Activated CD8-positive, alpha-beta T cell treated with anti-CD3 and anti-CD28 coated beads, Interleukin-2, amount 10 ng/mL, durations not matched to agents 7 days and 5 days (primary cell): ENCODE measurements at regions not wholly inside any gene's neighbourhood (a gene's known extent, or its start where the extent isn't known, plus 50 kb on each side); places are given as distances from the start of the nearest gene placed in this dataset.
"Not testable (repeated sequence)": the region's sequence is repeated elsewhere in the genome, so short reads cannot be mapped to it uniquely, and the experiment has no call there.

Source experiments
- ATAC-seq: fragments of 150-1000 bp; cut with Tn5 transposase; one replicate; pipeline ENCODE4 v1.10.0; 2021; ENCODE audit warnings: moderate library complexity
- CTCF ChIA-PET: fragments of 350-600 bp; sonication (Branson Sonifier 250); formaldehyde crosslinking; loops from one replicate; lab custom pipeline; 2021; ENCODE audit warnings: antibody characterized with exemption; lab: Charles Lee
- POLR2A ChIA-PET: fragments of 350-600 bp; sonication (Branson Sonifier 250); formaldehyde crosslinking; loops from one replicate; lab custom pipeline; 2021; ENCODE audit warnings: antibody characterized with exemption; lab: Charles Lee
- DNase-seq: peaks from one replicate; pipeline ENCODE4 v3.0.0-alpha.2; 2020
- H3K27ac Mint-ChIP-seq: one replicate; pipeline ENCODE4 v1.8.0; 2021; ENCODE audit warnings: mild to moderate bottlenecking, mixed read lengths
- H3K27me3 Mint-ChIP-seq: one replicate; pipeline ENCODE4 v1.8.0; 2021; ENCODE audit warnings: low read depth, mixed read lengths
- H3K36me3 Mint-ChIP-seq: one replicate; pipeline ENCODE4 v1.8.0; 2021; ENCODE audit warnings: low read depth, mixed read lengths
- H3K4me1 Mint-ChIP-seq: one replicate; pipeline ENCODE4 v1.8.0; 2021; ENCODE audit warnings: low read depth, mixed read lengths
- H3K4me3 Mint-ChIP-seq: one replicate; pipeline ENCODE4 v1.8.0; 2021; ENCODE audit warnings: mild to moderate bottlenecking, mixed read lengths
- H3K9me3 Mint-ChIP-seq: one replicate; pipeline ENCODE4 v1.8.0; 2022; ENCODE audit warnings: mixed read lengths; ENCODE audit not compliant: insufficient read depth

DNA sequence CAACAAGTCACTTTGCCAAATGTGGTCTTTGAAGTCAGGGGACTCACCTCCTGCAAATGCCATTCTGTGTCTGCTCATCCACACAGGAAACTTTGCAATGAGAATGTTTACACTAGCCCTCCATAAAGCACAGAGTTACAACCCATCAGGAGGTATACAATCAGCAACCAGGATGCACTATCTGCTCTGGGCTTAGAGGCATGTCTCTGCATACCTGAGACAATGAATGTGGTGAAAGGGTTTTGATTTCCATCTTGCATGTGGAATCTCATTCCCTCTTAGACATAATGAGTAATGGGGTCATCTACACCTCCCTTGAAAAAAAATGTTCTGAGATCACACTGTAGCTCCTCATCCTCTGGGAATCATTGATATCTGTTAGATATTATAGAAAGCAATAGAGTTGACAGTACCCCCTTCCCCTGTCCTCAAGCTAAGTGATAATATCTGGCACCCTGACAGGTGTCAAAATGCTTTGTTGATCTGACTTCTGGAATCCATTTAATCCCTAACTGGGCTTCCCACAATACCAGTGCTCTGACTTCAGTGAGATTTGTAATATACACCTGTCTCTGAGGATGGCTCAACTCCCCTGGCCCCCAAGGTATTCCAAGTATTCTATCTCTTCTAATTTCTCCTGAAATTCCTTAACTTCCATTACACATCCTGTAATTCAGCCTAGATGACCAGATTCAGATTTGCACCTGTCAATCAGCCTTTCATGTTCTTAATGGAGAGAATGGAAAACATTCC, 163.4 kb upstream of the NLGN4Y start:
- no peak for ATAC-seq
- no peaks in the 10 kb centered on the region for H3K4me1 Mint-ChIP-seq

GRCh38 chrY:14373608-14374007, 150.7 kb upstream of the NLGN4Y start:
- Mint-ChIP-seq H3K36me3 (no peaks in the 10 kb centered on the region), H3K27me3 (no peaks in the 10 kb centered on the region), H3K4me3 (no peak overlapping the region), H3K4me1 (no peaks in the 10 kb centered on the region), H3K9me3 (no peaks in the 10 kb centered on the region), H3K27ac (no peak overlapping the region)
- ChIA-PET CTCF (no interaction called here), POLR2A (no interaction called here)
- ATAC-seq (no peak), DNase-seq (no peak)

More for the DNA sequence above, 163.4 kb upstream of the NLGN4Y start:
- ChIA-PET POLR2A (no interaction called here), CTCF (no interaction called here)
- no peaks in the 10 kb centered on the region for H3K27me3 Mint-ChIP-seq
- H3K9me3 Mint-ChIP-seq = no peaks in the 10 kb centered on the region
- DNase-seq = no peak
- no peak overlapping the region for H3K27ac Mint-ChIP-seq
- H3K4me3 Mint-ChIP-seq = no peak overlapping the region
- H3K36me3 Mint-ChIP-seq = no peaks in the 10 kb centered on the region

GRCh38 chrY:14378217-14378616, 146.1 kb upstream of the NLGN4Y start:
- H3K27me3 Mint-ChIP-seq = peaks cover 2% of the 10 kb centered on the region
- no peak overlapping the region for H3K4me3 Mint-ChIP-seq
- no peaks in the 10 kb centered on the region for H3K9me3 Mint-ChIP-seq
- ATAC-seq = no peak
- CTCF ChIA-PET = no interaction called here
- POLR2A ChIA-PET = no interaction called here
- DNase-seq = no peak
- H3K36me3 Mint-ChIP-seq = no peaks in the 10 kb centered on the region
- H3K4me1 Mint-ChIP-seq = no peaks in the 10 kb centered on the region
- no peak overlapping the region for H3K27ac Mint-ChIP-seq

- H3K27me3 Mint-ChIP-seq, CTCF ChIA-PET, H3K27ac Mint-ChIP-seq, DNase-seq, H3K9me3 Mint-ChIP-seq, H3K4me1 Mint-ChIP-seq, H3K36me3 Mint-ChIP-seq, H3K4me3 Mint-ChIP-seq, ATAC-seq, POLR2A ChIA-PET: not testable (repeated sequence)
Measured at GRCh38 chrY:14410549-14411030, 113.7 kb upstream of the NLGN4Y start.

GRCh38 chrY:14411334-14411733, 113.0 kb upstream of the NLGN4Y start:
- no peak overlapping the region for H3K4me3 Mint-ChIP-seq
- no peaks in the 10 kb centered on the region for H3K36me3 Mint-ChIP-seq
- no peaks in the 10 kb centered on the region for H3K4me1 Mint-ChIP-seq
- no peak for DNase-seq
- no peaks in the 10 kb centered on the region for H3K9me3 Mint-ChIP-seq
- H3K27ac Mint-ChIP-seq = no peak overlapping the region
- no peaks in the 10 kb centered on the region for H3K27me3 Mint-ChIP-seq
- no peak for ATAC-seq
- ChIA-PET CTCF (no interaction called here), POLR2A (no interaction called here)

DNA sequence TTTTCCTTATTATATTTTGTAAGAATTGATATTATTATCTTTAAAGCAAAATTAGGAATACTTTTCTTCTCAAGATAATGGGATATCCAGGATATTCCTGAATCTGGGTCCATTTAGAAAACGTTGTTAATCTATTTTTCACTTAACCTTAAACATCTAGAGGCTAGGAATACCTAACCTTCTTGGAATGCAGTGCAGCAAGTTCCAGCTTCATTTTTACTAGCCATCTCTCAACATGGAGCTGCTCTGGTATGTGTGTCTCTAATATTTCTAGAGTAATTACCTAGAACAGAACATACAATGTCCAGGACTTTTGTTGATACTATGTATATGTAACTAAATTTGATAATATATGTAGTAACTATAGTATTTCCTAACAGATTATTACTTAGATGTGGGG, 87.8 kb upstream of the NLGN4Y start:
- DNase-seq (no peak), ATAC-seq (no peak)
- Mint-ChIP-seq H3K9me3 (no peaks in the 10 kb centered on the region), H3K4me1 (no peaks in the 10 kb centered on the region), H3K36me3 (no peaks in the 10 kb centered on the region), H3K27ac (no peak overlapping the region), H3K4me3 (no peak overlapping the region), H3K27me3 (no peaks in the 10 kb centered on the region)
- POLR2A ChIA-PET = no interaction called here
- CTCF ChIA-PET = no interaction called here

- no peaks in the 10 kb centered on the region for H3K27me3 Mint-ChIP-seq
- ChIA-PET CTCF (no interaction called here), POLR2A (no interaction called here)
- no peak overlapping the region for H3K27ac Mint-ChIP-seq
- no peaks in the 10 kb centered on the region for H3K9me3 Mint-ChIP-seq
- H3K4me3 Mint-ChIP-seq = no peak overlapping the region
- DNase-seq (no peak), ATAC-seq (no peak)
- no peaks in the 10 kb centered on the region for H3K4me1 Mint-ChIP-seq
- H3K36me3 Mint-ChIP-seq = no peaks in the 10 kb centered on the region
Measured at GRCh38 chrY:14437626-14438025, 86.7 kb upstream of the NLGN4Y start.

DNA sequence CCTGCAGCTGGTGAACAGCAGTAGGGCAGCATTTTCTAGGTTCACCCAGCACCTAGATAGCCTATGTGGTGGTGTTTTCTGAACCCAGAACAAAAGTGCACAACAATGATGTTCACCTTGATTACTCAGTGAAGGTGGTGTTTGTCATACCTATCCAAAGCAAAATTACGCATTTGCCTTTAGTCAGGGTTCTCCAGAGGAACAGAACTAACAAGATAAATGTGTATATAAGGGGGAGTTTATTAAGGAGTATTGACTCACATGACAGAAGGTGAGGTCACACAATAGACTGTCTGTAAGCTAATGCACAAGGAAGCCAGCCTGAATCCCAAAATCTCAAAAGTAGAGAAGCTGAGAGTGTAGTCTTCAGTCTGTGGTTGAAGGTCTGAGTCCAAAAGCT, 85.9 kb upstream of the NLGN4Y start:
- no peak for DNase-seq
- H3K4me1 Mint-ChIP-seq = no peaks in the 10 kb centered on the region
- H3K4me3 Mint-ChIP-seq = no peak overlapping the region

DNA sequence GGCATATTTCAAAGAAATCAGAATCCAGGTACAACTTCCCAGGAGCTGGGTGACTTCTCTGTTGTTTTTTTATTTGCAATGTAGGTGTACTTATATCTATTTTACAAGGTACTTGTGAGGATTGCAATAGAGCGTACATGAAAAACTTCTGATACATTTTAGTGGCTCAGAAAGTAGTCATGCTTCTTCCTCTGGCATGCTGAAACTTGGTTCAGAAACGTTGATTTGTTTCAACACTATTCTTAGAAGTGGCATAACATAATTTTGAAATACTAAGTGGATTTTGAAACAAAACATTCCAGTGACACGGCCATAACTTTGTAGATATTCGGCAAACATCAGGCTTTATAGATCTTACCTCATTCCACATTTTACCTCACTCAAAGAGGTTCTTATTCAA, 79.8 kb upstream of the NLGN4Y start:
- no peak overlapping the region for H3K27ac Mint-ChIP-seq
- ATAC-seq (no peak), DNase-seq (no peak)
- no peaks in the 10 kb centered on the region for H3K27me3 Mint-ChIP-seq
- H3K36me3 Mint-ChIP-seq = no peaks in the 10 kb centered on the region
- no peak overlapping the region for H3K4me3 Mint-ChIP-seq
- H3K4me1 Mint-ChIP-seq = no peaks in the 10 kb centered on the region
- ChIA-PET CTCF (no interaction called here), POLR2A (no interaction called here)
- no peaks in the 10 kb centered on the region for H3K9me3 Mint-ChIP-seq

More for the DNA sequence above, 85.9 kb upstream of the NLGN4Y start:
- no peaks in the 10 kb centered on the region for H3K9me3 Mint-ChIP-seq
- ATAC-seq = no peak
- POLR2A ChIA-PET = no interaction called here
- no peaks in the 10 kb centered on the region for H3K27me3 Mint-ChIP-seq
- H3K27ac Mint-ChIP-seq = no peak overlapping the region
- CTCF ChIA-PET = no interaction called here
- H3K36me3 Mint-ChIP-seq = no peaks in the 10 kb centered on the region

GRCh38 chrY:14468151-14468683, 56.1 kb upstream of the NLGN4Y start:
- Mint-ChIP-seq H3K27ac (no peak overlapping the region), H3K9me3 (no peaks in the 10 kb centered on the region), H3K27me3 (no peaks in the 10 kb centered on the region), H3K4me3 (no peak overlapping the region), H3K36me3 (no peaks in the 10 kb centered on the region), H3K4me1 (no peaks in the 10 kb centered on the region)
- DNase-seq (no peak), ATAC-seq (no peak)
- CTCF ChIA-PET = no interaction called here
- POLR2A ChIA-PET = no interaction called here

DNA sequence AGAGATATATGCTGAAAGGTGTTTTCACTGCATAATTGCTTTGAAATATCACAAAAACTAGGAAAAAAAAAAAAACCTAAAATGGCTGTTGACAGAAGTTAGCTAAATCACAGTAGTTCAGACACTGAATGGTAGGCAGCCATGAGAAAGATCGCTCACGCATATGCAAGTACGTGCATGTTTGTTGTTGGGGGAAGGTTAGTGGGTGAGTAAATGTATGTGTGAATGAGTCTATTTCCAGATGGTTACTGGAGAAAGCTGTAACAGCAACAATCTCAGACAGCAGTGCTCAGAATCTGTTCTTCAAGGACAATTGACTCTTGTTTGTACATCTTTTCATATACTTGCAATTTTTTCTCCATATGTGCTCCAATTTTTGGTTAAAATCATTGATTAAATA, 51.9 kb upstream of the NLGN4Y start:
- Mint-ChIP-seq H3K27ac (no peak overlapping the region), H3K4me1 (no peaks in the 10 kb centered on the region), H3K27me3 (no peaks in the 10 kb centered on the region), H3K4me3 (no peak overlapping the region), H3K9me3 (no peaks in the 10 kb centered on the region), H3K36me3 (no peaks in the 10 kb centered on the region)
- CTCF ChIA-PET = no interaction called here
- DNase-seq = no peak
- ATAC-seq = no peak
- POLR2A ChIA-PET = no interaction called here

DNA sequence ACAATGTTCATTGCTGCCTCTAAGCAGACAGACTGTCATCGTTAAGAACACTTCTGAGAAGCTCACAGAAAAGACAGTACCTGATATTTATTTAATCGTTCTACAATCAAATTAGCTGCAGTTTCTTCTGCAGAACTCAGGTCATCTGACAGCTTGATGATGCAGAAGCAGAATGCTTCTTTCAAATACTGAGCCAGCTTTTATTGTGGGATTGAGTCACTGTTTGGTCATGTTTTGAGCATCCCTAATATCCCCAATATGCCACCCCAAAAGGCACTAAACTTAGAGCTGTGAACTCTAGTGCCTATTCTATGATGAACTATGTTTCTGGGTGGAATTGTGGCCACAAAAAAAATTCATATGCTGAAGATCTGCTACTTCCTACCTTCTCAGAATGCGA, 51.0 kb upstream of the NLGN4Y start:
- H3K36me3 Mint-ChIP-seq = no peaks in the 10 kb centered on the region
- DNase-seq (no peak), ATAC-seq (no peak)
- ChIA-PET CTCF (no interaction called here), POLR2A (no interaction called here)
- H3K9me3 Mint-ChIP-seq = no peaks in the 10 kb centered on the region
- H3K27ac Mint-ChIP-seq = no peak overlapping the region
- H3K27me3 Mint-ChIP-seq = no peaks in the 10 kb centered on the region
- no peak overlapping the region for H3K4me3 Mint-ChIP-seq
- H3K4me1 Mint-ChIP-seq = no peaks in the 10 kb centered on the region
